ENCODE measurements at regions not wholly inside any gene's neighbourhood (a gene's known extent, or its start where the extent isn't known, plus 50 kb on each side); places are given as distances from the start of the nearest gene placed in this dataset.
"Not testable (repeated sequence)": the region's sequence is repeated elsewhere in the genome, so short reads cannot be mapped to it uniquely, and the experiment has no call there.

GRCh38 chr2:11877764-11878163, 131.3 kb downstream of the LPIN1 start:
- DNase-seq (ENCODE audit: low read depth in 2 of 2, low spot score in 1 of 2) = no peak

DNA sequence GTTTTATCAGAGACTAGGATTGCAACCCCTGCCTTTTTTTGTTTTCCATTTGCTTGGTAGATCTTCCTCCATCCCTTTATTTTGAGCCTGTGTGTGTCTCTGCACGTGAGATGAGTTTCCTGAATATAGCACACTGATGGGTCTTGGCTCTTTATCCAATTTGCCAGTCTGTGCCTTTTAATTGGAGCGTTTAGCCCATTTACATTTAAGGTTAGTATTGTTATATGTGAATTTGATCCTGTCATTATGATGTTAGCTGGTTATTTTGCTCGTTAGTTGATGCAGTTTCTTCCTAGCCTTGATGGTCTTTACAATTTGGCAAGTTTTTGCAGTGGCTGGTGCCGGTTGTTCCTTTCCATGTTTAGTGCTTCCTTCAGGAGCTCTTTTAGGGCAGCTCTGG, 138.8 kb downstream of the LPIN1 start:
- DNase-seq (ENCODE audit: low read depth in 2 of 2, low spot score in 1 of 2) = not testable (repeated sequence)

DNA sequence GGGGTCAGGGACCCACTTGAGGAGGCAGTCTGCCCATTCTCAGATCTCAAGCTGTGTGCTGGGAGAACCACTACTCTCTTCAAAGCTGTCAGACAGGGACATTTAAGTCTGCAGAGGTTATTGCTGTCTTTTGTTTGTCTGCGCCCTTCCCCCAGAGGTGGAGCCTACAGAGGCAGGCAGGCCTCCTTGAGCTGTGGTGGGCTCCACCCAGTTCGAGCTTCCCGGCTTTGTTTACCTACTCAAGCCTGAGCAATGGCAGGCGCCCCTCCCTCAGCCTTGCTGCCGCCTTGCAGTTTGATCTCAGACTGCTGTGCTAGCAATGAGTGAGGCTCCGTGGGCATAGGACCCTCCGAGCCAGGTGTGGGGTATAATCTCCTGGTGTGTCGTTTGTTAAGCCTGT, 140.5 kb downstream of the LPIN1 start:
- not testable (repeated sequence) for DNase-seq (ENCODE audit: low read depth in 2 of 2, low spot score in 1 of 2)

DNA sequence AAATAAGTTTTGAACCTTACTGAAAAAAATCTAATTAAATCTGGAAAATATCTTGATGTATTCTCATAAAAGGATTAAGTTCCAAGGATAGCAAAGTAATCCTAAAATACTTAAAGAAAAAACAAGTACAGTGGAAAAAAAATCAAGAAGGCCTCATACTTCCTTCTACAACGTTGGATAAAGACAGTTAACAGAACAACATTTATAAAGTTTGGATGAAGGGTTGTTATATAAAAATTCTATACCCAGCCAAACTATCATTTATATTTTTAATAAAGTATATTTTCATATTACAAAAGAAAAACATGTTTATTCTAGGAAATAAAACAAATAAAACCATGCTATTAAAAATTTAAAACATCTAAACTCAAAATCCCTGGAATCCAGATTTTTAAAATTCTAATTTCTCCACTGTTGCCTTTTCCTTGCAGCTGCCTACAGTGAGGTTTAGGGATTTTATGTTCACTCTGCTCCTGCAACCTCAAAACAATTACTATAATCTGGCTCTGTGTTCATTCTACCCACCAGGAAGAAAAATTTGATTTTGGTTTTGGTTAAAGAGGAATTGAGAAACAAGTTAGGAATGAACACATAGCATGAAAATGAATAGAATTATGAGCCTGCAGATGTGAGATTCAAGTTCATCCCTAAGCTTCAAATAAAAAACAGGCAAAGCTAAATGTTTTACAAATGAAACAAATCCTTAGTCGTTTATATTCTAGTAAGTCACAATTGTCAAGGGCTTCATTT, 142.8 kb downstream of the LPIN1 start:
- DNase-seq (ENCODE audit: low read depth in 2 of 2, low spot score in 1 of 2) = no peak

DNA sequence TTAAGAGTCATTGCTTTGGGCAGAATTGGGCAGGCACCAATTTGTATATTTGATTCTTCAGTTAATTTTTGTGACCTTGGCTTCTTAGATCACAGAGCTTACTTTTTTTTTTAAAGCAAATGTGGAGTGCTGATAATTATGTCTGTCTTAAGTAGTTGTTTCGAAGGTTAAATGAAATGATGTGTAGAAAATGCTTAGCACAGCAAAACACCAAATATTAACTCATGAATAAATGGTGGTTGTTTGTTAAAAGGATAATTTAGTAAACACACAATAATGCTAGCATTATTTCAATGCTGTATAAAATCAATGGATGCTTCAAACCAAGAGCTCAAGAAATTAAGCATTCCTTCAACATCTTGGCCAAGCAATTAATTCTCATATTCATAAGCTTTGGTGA, 143.4 kb downstream of the LPIN1 start:
- DNase-seq (ENCODE audit: low read depth in 2 of 2, low spot score in 1 of 2) = no peak

GRCh38 chr2:11891028-11891427, 144.6 kb downstream of the LPIN1 start:
- no peak for DNase-seq (ENCODE audit: low read depth in 2 of 2, low spot score in 1 of 2)

- no peak for DNase-seq (ENCODE audit: low read depth in 2 of 2, low spot score in 1 of 2)
Observed at GRCh38 chr2:11891671-11892440, 145.4 kb downstream of the LPIN1 start.

GRCh38 chr2:11896386-11896785, 150.0 kb downstream of the LPIN1 start:
- no peak for DNase-seq (ENCODE audit: low read depth in 2 of 2, low spot score in 1 of 2)

- DNase-seq (ENCODE audit: low read depth in 2 of 2, low spot score in 1 of 2) = no peak
Observed at GRCh38 chr2:11898576-11898975, 152.1 kb downstream of the LPIN1 start.

- DNase-seq (ENCODE audit: low read depth in 2 of 2, low spot score in 1 of 2) = no peak
Observed at GRCh38 chr2:11899264-11899818, 152.9 kb downstream of the LPIN1 start.

DNA sequence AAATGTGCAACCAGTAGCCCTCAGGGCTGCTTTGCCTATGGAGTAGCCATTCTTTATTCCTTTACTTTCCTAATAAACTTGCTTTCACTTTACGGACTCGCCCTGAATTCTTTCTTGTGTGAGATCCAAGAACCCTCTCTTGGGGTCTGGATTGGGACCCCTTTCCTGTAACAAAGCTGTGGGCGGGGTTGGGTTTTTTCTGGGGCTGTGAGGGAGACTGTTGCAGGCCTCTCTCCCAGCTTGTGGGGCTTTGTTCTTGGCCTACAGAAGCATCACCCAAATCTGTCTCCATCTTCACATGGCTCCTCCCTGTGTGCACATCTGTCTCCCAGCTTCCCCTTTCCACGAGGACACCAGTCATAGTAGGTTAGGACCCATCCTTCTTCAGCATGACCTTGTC, 154.5 kb downstream of the LPIN1 start:
- not testable (repeated sequence) for DNase-seq (ENCODE audit: low read depth in 2 of 2, low spot score in 1 of 2)

DNA sequence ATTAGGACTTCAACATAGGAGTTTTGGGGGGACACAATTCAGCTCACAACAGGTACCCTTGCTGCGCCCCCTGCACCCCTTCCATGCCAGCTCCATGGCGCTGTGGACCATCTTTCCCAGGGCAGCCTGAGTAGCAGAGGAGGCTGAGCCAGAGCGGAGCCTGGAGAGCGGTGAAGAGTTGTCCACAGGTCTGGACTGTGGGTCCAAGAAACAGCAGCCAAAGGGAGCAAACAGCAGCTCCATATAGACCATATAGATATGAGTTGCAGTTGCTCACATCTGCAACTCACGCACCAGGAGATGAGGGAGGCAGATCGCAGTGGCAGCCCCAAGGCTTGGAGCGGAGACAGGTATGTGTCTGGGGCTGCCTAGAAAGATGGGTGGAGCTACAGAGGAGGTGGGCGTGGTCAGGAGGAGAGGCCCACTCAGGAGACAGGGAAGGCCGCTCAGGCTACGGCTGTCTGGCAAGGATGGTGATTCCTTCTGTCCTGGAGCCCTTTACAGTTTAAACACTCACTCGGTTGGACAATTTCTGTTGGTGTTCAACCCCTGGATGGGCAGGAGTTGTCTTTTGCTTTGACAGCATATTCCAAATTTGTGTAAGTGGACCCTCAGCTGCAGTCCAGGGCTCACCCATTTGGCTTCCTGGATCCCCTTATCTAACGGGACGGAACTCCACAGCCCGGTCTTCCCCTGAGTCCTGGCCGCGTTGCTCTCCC, 155.1 kb downstream of the LPIN1 start:
- no peak for DNase-seq (ENCODE audit: low read depth in 2 of 2, low spot score in 1 of 2)

DNA sequence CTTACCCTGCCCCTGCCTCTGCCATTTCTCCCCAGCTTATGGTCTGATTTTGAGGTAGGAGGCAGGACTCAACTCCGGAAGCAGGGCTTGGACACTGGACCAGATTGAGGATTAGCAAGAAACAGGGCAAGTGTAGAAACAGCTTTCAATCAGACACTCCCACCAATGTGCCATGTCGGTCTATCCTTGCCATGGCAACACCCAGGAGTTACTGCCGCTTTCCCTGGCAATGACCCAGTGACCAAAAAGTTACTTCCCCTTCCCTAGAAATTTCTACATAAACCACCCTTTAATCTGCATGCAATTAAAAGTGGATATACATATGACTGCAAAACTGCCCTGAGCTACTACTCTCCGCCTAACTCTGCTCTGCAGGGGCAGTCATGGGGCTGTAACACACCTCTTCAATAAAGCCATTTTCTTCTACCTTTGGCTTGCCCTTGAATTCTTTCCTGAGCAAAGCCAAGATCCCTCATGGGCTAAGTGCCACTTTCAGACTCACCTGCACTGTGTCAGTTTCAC, 156.7 kb downstream of the LPIN1 start:
- no peak for DNase-seq (ENCODE audit: low read depth in 2 of 2, low spot score in 1 of 2)

DNA sequence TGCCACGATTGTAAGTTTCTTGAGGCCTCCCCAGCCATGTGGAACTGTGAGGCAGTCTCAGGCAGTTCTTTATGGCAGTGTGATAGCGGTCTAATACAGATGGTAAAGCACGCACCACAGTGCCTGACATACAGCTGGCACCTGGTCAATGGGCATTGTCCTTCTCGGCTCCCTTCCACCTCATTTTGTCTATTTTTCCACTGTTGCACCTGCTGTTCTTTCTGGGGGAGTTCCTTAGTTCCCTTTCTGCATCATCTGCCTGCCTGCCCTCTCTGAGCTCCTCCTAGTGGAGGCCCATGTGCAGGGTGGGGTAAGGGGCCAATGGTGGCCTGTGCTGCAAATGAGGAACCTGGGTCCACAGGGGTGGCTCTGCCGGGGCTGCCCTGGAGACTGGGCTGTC, 157.6 kb downstream of the LPIN1 start:
- no peak for DNase-seq (ENCODE audit: low read depth in 2 of 2, low spot score in 1 of 2)

DNA sequence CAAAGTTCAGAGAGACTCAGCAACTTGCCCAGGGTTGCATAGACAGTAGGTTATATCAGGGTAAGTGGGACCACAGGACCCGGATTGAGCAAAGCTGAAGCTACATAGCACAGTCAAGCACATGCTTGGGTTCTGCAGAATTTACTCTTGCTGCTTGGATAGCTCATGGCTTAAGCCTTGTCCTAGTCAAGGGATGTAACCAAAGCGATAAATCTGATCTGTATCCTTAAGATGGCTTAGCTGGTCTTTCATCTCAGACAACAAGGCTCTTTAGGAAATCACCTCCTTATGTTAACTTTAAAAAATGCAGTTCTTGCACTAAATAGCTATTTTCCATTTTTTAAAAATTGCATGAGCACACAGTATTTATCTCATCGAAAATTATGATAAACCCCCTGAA, 158.5 kb downstream of the LPIN1 start:
- no peak for DNase-seq (ENCODE audit: low read depth in 2 of 2, low spot score in 1 of 2)

DNA sequence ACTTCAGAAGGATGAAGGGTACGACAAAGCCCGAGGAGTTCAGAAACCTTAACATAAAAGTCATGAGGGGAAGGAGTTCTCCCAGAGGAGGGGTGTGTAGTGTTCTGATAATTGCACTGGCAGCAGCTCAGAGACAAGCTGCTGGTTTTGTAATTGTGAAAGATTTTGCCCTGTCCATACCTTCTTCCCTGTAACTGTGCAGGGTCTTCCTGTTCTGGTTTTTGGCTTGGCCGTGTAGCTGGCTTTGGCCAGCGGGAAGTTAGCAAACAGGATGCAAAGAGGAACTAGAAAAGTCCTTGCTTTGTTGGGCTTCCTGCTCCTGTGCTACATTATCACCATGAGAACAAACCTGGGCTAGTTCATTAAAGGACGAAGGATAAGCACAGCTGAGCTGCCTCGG, 160.8 kb downstream of the LPIN1 start:
- no peak for DNase-seq (ENCODE audit: low read depth in 2 of 2, low spot score in 1 of 2)

DNA sequence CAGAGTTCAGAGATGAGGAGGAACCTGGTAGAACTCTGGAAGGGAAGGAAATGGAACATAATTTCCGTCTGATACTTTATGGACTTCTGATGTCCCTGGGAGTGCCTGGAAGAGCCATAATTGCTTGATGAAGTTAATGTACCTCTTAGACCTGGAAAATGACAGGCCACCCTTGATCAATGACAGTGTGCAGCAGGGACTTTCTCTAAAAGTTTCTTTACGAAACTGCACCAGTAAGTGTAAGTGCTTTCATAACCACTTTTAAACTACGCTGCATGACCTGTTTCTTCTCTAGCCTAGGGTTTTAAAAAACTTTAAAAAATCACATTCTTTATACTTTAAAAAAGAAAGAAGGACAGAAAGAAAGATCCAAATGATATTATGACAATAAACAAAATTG, 164.5 kb downstream of the LPIN1 start:
- DNase-seq (ENCODE audit: low read depth in 2 of 2, low spot score in 1 of 2) = no peak

DNA sequence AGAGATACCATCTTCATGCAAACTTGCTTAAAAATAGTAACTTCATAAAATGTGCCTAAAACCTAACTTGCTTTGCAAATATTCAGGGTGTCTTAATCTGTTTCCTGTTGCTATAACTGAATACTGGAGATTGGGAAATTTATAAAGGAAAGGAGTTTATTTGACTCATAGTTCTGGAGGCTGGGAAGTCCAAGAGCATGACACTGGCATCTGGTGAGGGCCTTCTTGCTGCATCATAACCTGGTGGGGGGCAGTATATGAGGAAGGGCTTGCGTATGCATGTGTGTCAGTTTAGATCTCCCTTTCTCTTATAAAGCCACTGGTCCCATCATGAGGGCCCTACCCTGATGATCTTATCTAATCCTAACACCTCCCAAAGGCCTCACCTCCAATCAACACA, 166.5 kb downstream of the LPIN1 start:
- no peak for DNase-seq (ENCODE audit: low read depth in 2 of 2, low spot score in 1 of 2)

GRCh38 chr2:11914455-11914854, 168.0 kb downstream of the LPIN1 start:
- DNase-seq (ENCODE audit: low read depth in 2 of 2, low spot score in 1 of 2) = no peak

GRCh38 chr2:11915650-11916049, 169.2 kb downstream of the LPIN1 start:
- DNase-seq (ENCODE audit: low read depth in 2 of 2, low spot score in 1 of 2) = no peak

- no peak for DNase-seq (ENCODE audit: low read depth in 2 of 2, low spot score in 1 of 2)
Observed at GRCh38 chr2:11919953-11920352, 173.5 kb downstream of the LPIN1 start.
